H9 (cell line): ENCODE measurements at regions not wholly inside any gene's neighbourhood (a gene's known extent, or its start where the extent isn't known, plus 50 kb on each side); places are given as distances from the start of the nearest gene placed in this dataset. TPM values are rescaled to one million over a fixed set of nuclear protein-coding genes. Genes with fewer than 3 reads are reported as not detected.

ENCODE experiments used
- DNase-seq: peaks from one replicate; pipeline ENCODE4 v3.0.0-alpha.2; 2017
- H2AFZ ChIP-seq: one replicate; pipeline ENCODE4 v1.6.1; 2013; ENCODE audit warnings: mild to moderate bottlenecking, low read length, control low read depth, moderate library complexity
- H2AK5ac ChIP-seq: 2 replicates; pipeline ENCODE4 v1.6.1; 2013; ENCODE audit warnings: low read length, control low read depth, mixed read lengths; ENCODE audit not compliant: insufficient read length
- H2BK120ac ChIP-seq: one replicate; pipeline ENCODE4 v1.6.1; 2013; ENCODE audit warnings: low read depth, mild to moderate bottlenecking, low read length, control low read depth, inconsistent platforms; ENCODE audit not compliant: poor library complexity, severe bottlenecking
- H2BK12ac ChIP-seq: 2 replicates; pipeline ENCODE4 v1.6.1; 2013; ENCODE audit warnings: low read length, control low read depth, mixed read lengths, low read depth; ENCODE audit not compliant: insufficient read length
- H2BK15ac ChIP-seq: 2 replicates; pipeline ENCODE4 v1.6.1; 2013; ENCODE audit warnings: low read depth, low read length, control low read depth
- H2BK20ac ChIP-seq: one replicate; pipeline ENCODE4 v1.6.1; 2013; ENCODE audit warnings: low read depth, mild to moderate bottlenecking, low read length, control low read depth, inconsistent platforms; ENCODE audit not compliant: poor library complexity, severe bottlenecking
- H2BK5ac ChIP-seq: 2 replicates; pipeline ENCODE4 v1.6.1; 2013; ENCODE audit warnings: low read length, control low read depth, mixed read lengths; ENCODE audit not compliant: insufficient read length
- H3K14ac ChIP-seq: 2 replicates; pipeline ENCODE4 v1.6.1; 2013; ENCODE audit warnings: low read length, control low read depth; ENCODE audit not compliant: insufficient read depth
- H3K18ac ChIP-seq: 2 replicates; pipeline ENCODE4 v1.6.1; 2013; ENCODE audit warnings: low read depth, mild to moderate bottlenecking, mixed read lengths, low read length, control low read depth; ENCODE audit not compliant: insufficient read length
- H3K23ac ChIP-seq: 2 replicates; pipeline ENCODE4 v1.6.1; 2013; ENCODE audit warnings: low read length, control low read depth, mixed read lengths, low read depth; ENCODE audit not compliant: insufficient read length
- H3K23me2 ChIP-seq: 2 replicates; pipeline ENCODE4 v1.6.1; 2013; ENCODE audit warnings: low read depth, mild to moderate bottlenecking, mixed read lengths, low read length, control low read depth; ENCODE audit not compliant: insufficient read length, poor library complexity, severe bottlenecking
- H3K27ac ChIP-seq: 2 replicates; pipeline ENCODE4 v1.5.1; 2013; ENCODE audit warnings: low read length, control low read depth, mixed read lengths, low read depth; ENCODE audit not compliant: insufficient read length
- H3K27me3 ChIP-seq: 2 replicates; pipeline ENCODE4 v1.6.1; 2013; ENCODE audit warnings: low read length, control low read depth, inconsistent platforms; ENCODE audit not compliant: insufficient read depth
- H3K4ac ChIP-seq: 2 replicates; pipeline ENCODE4 v1.6.1; 2013; ENCODE audit warnings: low read depth, mild to moderate bottlenecking, control low read depth, inconsistent platforms, low read length, moderate library complexity
- H3K4me1 ChIP-seq: 2 replicates; pipeline ENCODE4 v1.6.1; 2013; ENCODE audit warnings: low read length, control low read depth, inconsistent platforms; ENCODE audit not compliant: insufficient read depth
- H3K4me2 ChIP-seq: 2 replicates; pipeline ENCODE4 v1.6.1; 2013; ENCODE audit warnings: low read length, control low read depth, mixed read lengths; ENCODE audit not compliant: insufficient read length, insufficient read depth
- H3K56ac ChIP-seq: 2 replicates; pipeline ENCODE4 v1.6.1; 2013; ENCODE audit warnings: low read depth, mild to moderate bottlenecking, mixed read lengths, low read length, control low read depth; ENCODE audit not compliant: insufficient read length
- H3K79me1 ChIP-seq: 2 replicates; pipeline ENCODE4 v1.6.1; 2013; ENCODE audit warnings: low read depth, mild to moderate bottlenecking, moderate library complexity, low read length, control low read depth, inconsistent platforms; ENCODE audit not compliant: insufficient read depth, poor library complexity, severe bottlenecking
- H3K79me2 ChIP-seq: 2 replicates; pipeline ENCODE4 v1.6.1; 2013; ENCODE audit warnings: low read length, control low read depth, inconsistent platforms; ENCODE audit not compliant: insufficient read depth
- H3K9ac ChIP-seq: 2 replicates; pipeline ENCODE4 v1.6.1; 2013; ENCODE audit warnings: low read length, control low read depth, mixed read lengths; ENCODE audit not compliant: insufficient read length; ENCODE audit errors: extremely low read depth
- H3K9me3 ChIP-seq: one replicate; pipeline ENCODE4 v1.6.1; 2013; ENCODE audit warnings: low read depth, low read length, inconsistent platforms; ENCODE audit not compliant: control insufficient read depth
- H3T11ph ChIP-seq: one replicate; pipeline ENCODE4 v1.6.1; 2013; ENCODE audit warnings: mild to moderate bottlenecking, low read length, control low read depth, inconsistent platforms
- H4K20me1 ChIP-seq: one replicate; pipeline ENCODE4 v1.6.1; 2013; ENCODE audit not compliant: control insufficient read depth, insufficient read length, insufficient read depth
- H4K5ac ChIP-seq: 2 replicates; pipeline ENCODE4 v1.6.1; 2013; ENCODE audit warnings: low read depth, mild to moderate bottlenecking, mixed read lengths, low read length, control low read depth; ENCODE audit not compliant: insufficient read length
- H4K8ac ChIP-seq: replicated peaks from 2 replicates; pipeline ENCODE4 v1.6.1; 2013; ENCODE audit warnings: low read length, control low read depth, mixed read lengths, low read depth; ENCODE audit not compliant: insufficient read length
- H4K91ac ChIP-seq: 2 replicates; pipeline ENCODE4 v1.6.1; 2013; ENCODE audit warnings: low read depth, mild to moderate bottlenecking, moderate library complexity, mixed read lengths, low read length, control low read depth; ENCODE audit not compliant: insufficient read length
- H3K27ac Mint-ChIP-seq, 3 experiments: 2 replicates in 2 of 3; 3 replicates in 1 of 3; pipeline ENCODE4 v1.8.0; 2020 to 2021; ENCODE audit warnings: mixed read lengths in 3 of 3, mild to moderate bottlenecking in 1 of 3, moderate library complexity in 1 of 3
- H3K27me3 Mint-ChIP-seq: 2 replicates; pipeline ENCODE4 v1.8.0; 2021; ENCODE audit warnings: low read depth, mild to moderate bottlenecking, moderate library complexity, mixed read lengths
- H3K36me3 Mint-ChIP-seq, 3 experiments: 2 replicates in 2 of 3; 3 replicates in 1 of 3; pipeline ENCODE4 v1.8.0; 2020 to 2021; ENCODE audit warnings: low read depth in 3 of 3, mixed read lengths in 3 of 3; ENCODE audit not compliant: insufficient read depth in 1 of 3
- H3K4me1 Mint-ChIP-seq, 2 experiments: 2 replicates each; pipeline ENCODE4 v1.8.0; 2020; ENCODE audit warnings: mixed read lengths in 2 of 2
- H3K4me3 Mint-ChIP-seq, 2 experiments: 2 replicates in 1 of 2; 3 replicates in 1 of 2; pipeline ENCODE4 v1.8.0; 2020 to 2021; ENCODE audit warnings: mild to moderate bottlenecking in 2 of 2, mixed read lengths in 2 of 2, moderate library complexity in 1 of 2
- H3K9me3 Mint-ChIP-seq, 2 experiments: 2 replicates in 1 of 2; 3 replicates in 1 of 2; pipeline ENCODE4 v1.8.0; 2020; ENCODE audit warnings: mild to moderate bottlenecking in 2 of 2, mixed read lengths in 2 of 2, moderate library complexity in 1 of 2
- CTCF ChIP-seq: fragments of 200-600 bp; sonication (generic); conservative IDR thresholded peaks from 3 replicates; pipeline ENCODE4 v1.8.0; 2021; ENCODE audit warnings: antibody characterized with exemption, mild to moderate bottlenecking
- WGBS: extraction: QIAGEN DNeasy Blood & Tissue Kit; methylation state at CpG from one replicate; pipeline ENCODE4 v1.1.7; 2013; ENCODE audit warnings: missing lambda C conversion rate, low lambda C conversion rate, mixed read lengths; ENCODE audit not compliant: insufficient read length; ENCODE audit errors: extremely low coverage; 5-methylcytosine and 5-hydroxymethylcytosine counted together
- microRNA-seq: library from miRNA; unstranded; fragments of <30 nt; microRNA quantifications from one replicate; pipeline ENCODE4, GENCODE V29; 2020; ENCODE audit warnings: borderline microRNAs expressed

DNA sequence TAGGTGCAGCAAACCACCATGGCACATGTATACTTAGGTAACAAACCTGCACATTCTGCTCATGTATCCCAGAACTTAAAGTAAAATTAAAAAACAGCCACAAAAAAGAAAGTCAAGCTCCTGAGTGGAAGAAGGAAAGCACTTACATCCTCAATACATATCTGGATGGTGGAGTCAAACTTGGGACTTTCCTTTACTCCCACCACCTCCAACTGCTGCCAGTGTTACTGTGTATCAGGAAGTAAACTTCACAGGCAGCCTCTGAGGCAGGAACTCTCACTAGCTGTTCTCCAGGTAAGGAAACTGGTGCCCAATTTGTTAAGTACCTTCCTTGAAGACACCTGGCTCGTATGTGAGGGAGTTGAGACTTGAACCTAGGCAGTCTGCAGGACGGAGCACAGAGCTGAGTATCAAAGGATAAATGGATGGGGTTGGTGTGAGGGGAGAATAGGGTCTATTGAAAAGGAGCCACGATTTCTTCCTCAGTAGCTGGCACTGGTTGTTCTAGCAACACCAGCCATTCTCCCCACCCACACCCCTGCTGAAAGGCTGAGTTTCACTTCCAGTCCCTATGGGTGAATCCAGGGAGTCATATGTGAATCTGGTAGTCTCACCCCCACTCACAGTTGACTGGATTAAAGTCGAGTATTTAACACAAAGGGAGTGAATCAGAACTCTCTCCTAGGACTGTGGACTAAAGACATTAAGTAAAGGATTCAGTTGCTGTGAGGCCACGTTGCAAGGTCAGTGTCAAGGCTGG is 50.0 kb upstream of the GPR39 start:
- H2AFZ ChIP-seq = no peak overlapping the region
- no peak overlapping the region for H2BK20ac ChIP-seq
- no peak overlapping the region for H3K4me2 ChIP-seq
- H3K14ac ChIP-seq = no peak overlapping the region
- no peak overlapping the region for H2BK15ac ChIP-seq
- H4K8ac ChIP-seq = no peak overlapping the region
- H2AK5ac ChIP-seq = no peak overlapping the region
- H2BK120ac ChIP-seq = no peak overlapping the region
- no peak overlapping the region for H4K91ac ChIP-seq
- TF ChIP-seq CTCF = no peak
- no peaks in the 10 kb centered on the region for H3K23me2 ChIP-seq
- no peaks in the 10 kb centered on the region for H4K20me1 ChIP-seq
- peaks cover 3% of the 10 kb centered on the region; the same call in 1 of the 2 replicates for H3K4me1 ChIP-seq
- DNase-seq = no peak
- H2BK12ac ChIP-seq = no peak overlapping the region
- H3T11ph ChIP-seq = no peak overlapping the region
- no peak overlapping the region for H4K5ac ChIP-seq
- no peaks in the 10 kb centered on the region for H3K27me3 ChIP-seq
- H3K9me3 ChIP-seq = no peaks in the 10 kb centered on the region
- H3K4ac ChIP-seq = no peak overlapping the region
- peaks cover 2% of the 10 kb centered on the region; the same call in 1 of the 2 replicates for H3K27me3 Mint-ChIP-seq
- no peaks in the 10 kb centered on the region for H3K79me2 ChIP-seq
- peaks cover 7 to 8% of the 10 kb centered on the region in 2 experiments; a peak in 3 of 4 replicates for H3K4me1 Mint-ChIP-seq
- H3K23ac ChIP-seq = no peak overlapping the region
- peaks cover 24 to 27% of the 10 kb centered on the region in 2 experiments for H3K9me3 Mint-ChIP-seq
- no CpG with 5 or more reads among the region's 5 CpGs for WGBS
- H3K79me1 ChIP-seq = no peaks in the 10 kb centered on the region
- H3K18ac ChIP-seq = no peak overlapping the region
- no peak overlapping the region for H3K56ac ChIP-seq
- H3K4me3 Mint-ChIP-seq = no peak overlapping the region
- H2BK5ac ChIP-seq = no peak overlapping the region
- H3K27ac ChIP-seq = no peak overlapping the region
- no peak overlapping the region for H3K9ac ChIP-seq
- no peak overlapping the region; a peak in 1 of 7 replicates for H3K27ac Mint-ChIP-seq
- peaks cover 3 to 11% (median 6%) of the 10 kb centered on the region in 3 experiments; a peak in 5 of 7 replicates for H3K36me3 Mint-ChIP-seq

Small RNAs in the stretch of these regions (microRNA-seq; reads per million reads assigned to microRNA genes)
- gene MIR663B = not detected
